NCI-H128 (cell line): ENCODE measurements at regions not wholly inside any gene's neighbourhood (a gene's known extent, or its start where the extent isn't known, plus 50 kb on each side); places are given as distances from the start of the nearest gene placed in this dataset.
"Not testable (repeated sequence)": the region's sequence is repeated elsewhere in the genome, so short reads cannot be mapped to it uniquely, and the experiment has no call there.

Experiments used
- DNase-seq: peaks from one replicate; lab custom pipeline; 2025; ENCODE audit not compliant: unreplicated experiment; lab: John Stamatoyannopoulos, UW

GRCh38 chr1:116292929-116293725 is 79.9 kb upstream of the ATP1A1 start:
- no peak for DNase-seq

GRCh38 chr1:116297495-116298212 is 75.4 kb upstream of the ATP1A1 start:
- no peak for DNase-seq

GRCh38 chr1:116298213-116298579 is 74.8 kb upstream of the ATP1A1 start:
- DNase-seq, result not testable (repeated sequence)

- no peak for DNase-seq
These were observed 74.3 kb upstream of the ATP1A1 start for GRCh38 chr1:116298746-116299145.

GRCh38 chr1:116299248-116299647 is 73.8 kb upstream of the ATP1A1 start:
- no peak for DNase-seq

- DNase-seq, result no peak
These were observed 70.8 kb upstream of the ATP1A1 start for GRCh38 chr1:116302281-116302680.

- DNase-seq, result no peak
These were observed 66.9 kb upstream of the ATP1A1 start for GRCh38 chr1:116306102-116306501.

- DNase-seq, result no peak
These were observed 66.1 kb upstream of the ATP1A1 start for GRCh38 chr1:116306840-116307442.

- DNase-seq, result no peak
These were observed 64.8 kb upstream of the ATP1A1 start for GRCh38 chr1:116308276-116308675.

- DNase-seq, result peak; percentile 58
These were observed 63.8 kb upstream of the ATP1A1 start for GRCh38 chr1:116309090-116309870.

GRCh38 chr1:116310180-116310579 is 62.9 kb upstream of the ATP1A1 start:
- DNase-seq, result no peak

- DNase-seq, result no peak
These were observed 61.9 kb upstream of the ATP1A1 start for GRCh38 chr1:116311193-116311592.

GRCh38 chr1:116311756-116312680 is 61.0 kb upstream of the ATP1A1 start:
- DNase-seq, result no peak

GRCh38 chr1:116312681-116313069 is 60.4 kb upstream of the ATP1A1 start:
- DNase-seq, result no peak

- no peak for DNase-seq
These were observed 59.3 kb upstream of the ATP1A1 start for GRCh38 chr1:116313776-116314175.

- DNase-seq, result no peak
These were observed 58.6 kb upstream of the ATP1A1 start for GRCh38 chr1:116314305-116314919.

- DNase-seq, result no peak
These were observed 56.7 kb upstream of the ATP1A1 start for GRCh38 chr1:116316373-116316772.

GRCh38 chr1:116318897-116319296 is 54.1 kb upstream of the ATP1A1 start:
- DNase-seq, result no peak

GRCh38 chr1:116320874-116321273 is 52.2 kb upstream of the ATP1A1 start:
- DNase-seq, result no peak

GRCh38 chr1:116321766-116322175 is 51.3 kb upstream of the ATP1A1 start:
- no peak for DNase-seq
